ENCODE measurements at regions not wholly inside any gene's neighbourhood (a gene's known extent, or its start where the extent isn't known, plus 50 kb on each side); places are given as distances from the start of the nearest gene placed in this dataset.

- Mint-ChIP-seq H3K27ac (ENCODE audit: unreplicated experiment) (no peak overlapping the region), H3K27me3 (ENCODE audit: low read depth, unreplicated experiment) (no peaks in the 10 kb centered on the region), H3K4me3 (ENCODE audit: unreplicated experiment) (no peak overlapping the region), H3K4me1 (ENCODE audit: low read depth, unreplicated experiment) (no peaks in the 10 kb centered on the region), H3K36me3 (ENCODE audit: low read depth, unreplicated experiment) (no peaks in the 10 kb centered on the region), H3K9me3 (ENCODE audit: unreplicated experiment) (no peaks in the 10 kb centered on the region)
- Histone ChIP-seq H3K4me3 (ENCODE audit: insufficient read depth, low read depth, low read length) (no peak overlapping the region), H3K4me2 (ENCODE audit: low read length) (no peak overlapping the region), H3K27me3 (ENCODE audit: insufficient read depth, low read length) (no peaks in the 10 kb centered on the region), H3K9ac (ENCODE audit: low read length) (no peak overlapping the region), H3K36me3 (ENCODE audit: insufficient read depth, low read length) (no peaks in the 10 kb centered on the region), H3K4me1 (ENCODE audit: insufficient read depth, low read length) (no peaks in the 10 kb centered on the region), H4K20me1 (ENCODE audit: insufficient read depth, low read length) (no peaks in the 10 kb centered on the region), H2AFZ (ENCODE audit: low read depth, low read length) (no peak overlapping the region), H3K27ac (ENCODE audit: low read depth, low read length) (no peak overlapping the region), H3K79me2 (ENCODE audit: insufficient read depth, low read length) (no peaks in the 10 kb centered on the region), H3K9me3 (ENCODE audit: insufficient read depth, low read depth, low read length) (no peaks in the 10 kb centered on the region)
- FAIRE-seq (no peak), DNase-seq (ENCODE audit: low read depth) (no peak)
- TF ChIP-seq EZH2 (IDR thresholded peaks at IDR 0.05; ENCODE audit: insufficient read depth, low read length) (no peak), CTCF (IDR thresholded peaks at IDR 0.05; ENCODE audit: insufficient read depth, low read depth, low read length) (no peak)
Measured at GRCh38 chr3:162933656-162934055, 1437.0 kb downstream of the OTOL1 start.

- H3K79me2 ChIP-seq (ENCODE audit: insufficient read depth, low read length) = no peaks in the 10 kb centered on the region
- no peaks in the 10 kb centered on the region for H3K9me3 Mint-ChIP-seq (ENCODE audit: unreplicated experiment)
- H3K27ac Mint-ChIP-seq (ENCODE audit: unreplicated experiment) = no peak overlapping the region
- no peaks in the 10 kb centered on the region for H3K9me3 ChIP-seq (ENCODE audit: insufficient read depth, low read depth, low read length)
- no peak overlapping the region for H3K9ac ChIP-seq (ENCODE audit: low read length)
- H3K27me3 ChIP-seq (ENCODE audit: insufficient read depth, low read length) = no peaks in the 10 kb centered on the region
- no peak overlapping the region for H3K4me3 Mint-ChIP-seq (ENCODE audit: unreplicated experiment)
- no peaks in the 10 kb centered on the region for H3K27me3 Mint-ChIP-seq (ENCODE audit: low read depth, unreplicated experiment)
- H4K20me1 ChIP-seq (ENCODE audit: insufficient read depth, low read length) = no peaks in the 10 kb centered on the region
- FAIRE-seq = no peak
- no peak overlapping the region for H3K4me2 ChIP-seq (ENCODE audit: low read length)
- H2AFZ ChIP-seq (ENCODE audit: low read depth, low read length) = no peak overlapping the region
- DNase-seq (ENCODE audit: low read depth) = no peak
- no peaks in the 10 kb centered on the region for H3K36me3 Mint-ChIP-seq (ENCODE audit: low read depth, unreplicated experiment)
- H3K27ac ChIP-seq (ENCODE audit: low read depth, low read length) = no peak overlapping the region
- no peak overlapping the region for H3K4me3 ChIP-seq (ENCODE audit: insufficient read depth, low read depth, low read length)
- H3K4me1 Mint-ChIP-seq (ENCODE audit: low read depth, unreplicated experiment) = no peaks in the 10 kb centered on the region
- H3K4me1 ChIP-seq (ENCODE audit: insufficient read depth, low read length) = no peaks in the 10 kb centered on the region
- no peaks in the 10 kb centered on the region for H3K36me3 ChIP-seq (ENCODE audit: insufficient read depth, low read length)
- TF ChIP-seq CTCF (IDR thresholded peaks at IDR 0.05; ENCODE audit: insufficient read depth, low read depth, low read length) (no peak), EZH2 (IDR thresholded peaks at IDR 0.05; ENCODE audit: insufficient read depth, low read length) (no peak)
Measured at GRCh38 chr3:162936706-162937105, 1440.1 kb downstream of the OTOL1 start.

- Histone ChIP-seq H3K4me3 (ENCODE audit: insufficient read depth, low read depth, low read length) (no peak overlapping the region), H3K27me3 (ENCODE audit: insufficient read depth, low read length) (no peaks in the 10 kb centered on the region), H3K9me3 (ENCODE audit: insufficient read depth, low read depth, low read length) (no peaks in the 10 kb centered on the region), H3K36me3 (ENCODE audit: insufficient read depth, low read length) (no peaks in the 10 kb centered on the region), H3K4me2 (ENCODE audit: low read length) (no peak overlapping the region), H3K9ac (ENCODE audit: low read length) (no peak overlapping the region), H2AFZ (ENCODE audit: low read depth, low read length) (no peak overlapping the region), H3K4me1 (ENCODE audit: insufficient read depth, low read length) (no peaks in the 10 kb centered on the region), H4K20me1 (ENCODE audit: insufficient read depth, low read length) (no peaks in the 10 kb centered on the region), H3K27ac (ENCODE audit: low read depth, low read length) (no peak overlapping the region), H3K79me2 (ENCODE audit: insufficient read depth, low read length) (no peaks in the 10 kb centered on the region)
- DNase-seq (ENCODE audit: low read depth) (no peak), FAIRE-seq (no peak)
- Mint-ChIP-seq H3K27me3 (ENCODE audit: low read depth, unreplicated experiment) (no peaks in the 10 kb centered on the region), H3K36me3 (ENCODE audit: low read depth, unreplicated experiment) (no peaks in the 10 kb centered on the region), H3K4me1 (ENCODE audit: low read depth, unreplicated experiment) (no peaks in the 10 kb centered on the region), H3K4me3 (ENCODE audit: unreplicated experiment) (no peak overlapping the region), H3K27ac (ENCODE audit: unreplicated experiment) (no peak overlapping the region), H3K9me3 (ENCODE audit: unreplicated experiment) (peaks cover 2% of the 10 kb centered on the region)
- TF ChIP-seq EZH2 (IDR thresholded peaks at IDR 0.05; ENCODE audit: insufficient read depth, low read length) (no peak), CTCF (IDR thresholded peaks at IDR 0.05; ENCODE audit: insufficient read depth, low read depth, low read length) (no peak)
Measured at GRCh38 chr3:162938083-162938482, 1441.5 kb downstream of the OTOL1 start.
